NCI-H2227 treated with DMSO at 0.1 percent for 48 hours (cell line): ENCODE measurements at regions not wholly inside any gene's neighbourhood (a gene's known extent, or its start where the extent isn't known, plus 50 kb on each side); places are given as distances from the start of the nearest gene placed in this dataset.

Source experiments
- DNase-seq: peaks from one replicate; lab custom pipeline; 2025; lab: John Stamatoyannopoulos, UW

DNA sequence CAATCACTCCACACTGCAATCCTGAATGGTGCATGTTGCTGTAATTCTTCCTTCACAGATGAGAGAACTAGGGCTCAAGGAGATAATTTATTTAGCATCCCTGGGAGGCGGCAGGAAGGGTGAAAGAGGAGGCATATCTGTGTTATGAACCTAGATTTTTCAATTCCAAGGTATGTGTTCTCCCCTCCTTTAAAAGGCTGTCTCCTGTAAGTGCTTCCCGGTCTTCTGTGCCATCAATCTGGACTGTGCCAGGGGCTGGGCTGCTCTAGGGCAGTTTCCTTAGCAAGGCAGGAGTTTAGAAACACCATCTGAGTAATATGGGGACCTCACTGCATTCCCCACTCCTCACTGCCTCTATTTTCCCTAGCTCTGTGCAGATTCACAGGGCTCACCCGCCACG lies 185.0 kb downstream of the RFC3 start:
- no peak for DNase-seq

DNA sequence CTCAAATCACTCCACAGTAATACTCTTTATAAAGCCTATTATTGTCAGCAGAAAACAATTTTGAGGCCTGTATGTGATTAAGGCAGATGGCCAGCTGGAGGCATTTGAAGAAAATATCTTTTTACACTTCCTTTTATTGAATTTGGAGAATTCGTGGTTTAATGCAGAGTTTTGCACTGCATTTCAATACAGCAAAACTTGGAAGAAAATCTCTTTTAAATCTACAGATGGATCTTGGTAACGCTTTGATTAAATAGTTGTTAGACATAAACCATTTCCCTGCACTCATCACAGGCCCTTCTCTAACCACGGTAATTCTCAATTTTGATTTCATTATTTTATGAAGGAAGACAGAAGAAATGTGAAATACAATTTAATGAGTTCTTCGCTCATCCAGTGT lies 185.7 kb downstream of the RFC3 start:
- DNase-seq = no peak

DNA sequence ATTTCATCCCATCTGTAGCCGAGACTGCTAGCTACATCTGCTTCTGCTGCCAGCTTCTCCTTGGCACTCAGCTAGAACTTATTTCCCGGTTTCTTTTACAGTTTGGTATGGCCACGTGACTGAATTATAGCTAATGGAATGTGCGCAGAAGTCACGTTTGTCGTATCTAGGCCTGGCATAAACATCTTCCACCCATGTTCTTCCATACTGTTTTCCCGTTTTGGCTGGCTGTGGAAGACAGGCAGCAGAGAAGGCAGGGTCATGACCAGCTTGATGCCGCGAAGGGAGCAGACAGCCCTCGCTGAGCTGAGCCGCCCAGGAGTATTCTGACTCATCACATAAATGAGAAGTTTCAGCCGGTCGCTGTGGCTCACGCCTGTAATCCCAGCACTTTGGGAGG lies 186.7 kb downstream of the RFC3 start:
- no peak for DNase-seq

DNA sequence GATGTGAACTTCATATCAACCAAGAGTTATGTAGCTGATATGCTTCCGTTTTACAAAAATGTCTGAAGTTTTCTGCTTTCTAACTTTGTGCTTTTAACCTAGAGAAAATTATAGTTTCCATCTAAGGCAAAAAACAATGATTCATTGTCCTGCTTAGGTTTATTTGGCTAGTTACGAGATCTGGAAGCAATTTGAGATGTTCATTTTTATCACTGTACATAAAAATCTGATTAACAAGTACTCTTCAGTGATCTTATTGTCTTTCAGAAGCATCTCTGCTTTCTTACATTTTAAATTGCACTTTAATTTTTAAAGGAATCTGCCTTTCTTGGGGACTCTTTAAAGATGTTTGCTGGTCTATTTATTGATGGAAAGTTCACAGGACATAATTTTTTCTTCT lies 188.1 kb downstream of the RFC3 start:
- DNase-seq = no peak

DNA sequence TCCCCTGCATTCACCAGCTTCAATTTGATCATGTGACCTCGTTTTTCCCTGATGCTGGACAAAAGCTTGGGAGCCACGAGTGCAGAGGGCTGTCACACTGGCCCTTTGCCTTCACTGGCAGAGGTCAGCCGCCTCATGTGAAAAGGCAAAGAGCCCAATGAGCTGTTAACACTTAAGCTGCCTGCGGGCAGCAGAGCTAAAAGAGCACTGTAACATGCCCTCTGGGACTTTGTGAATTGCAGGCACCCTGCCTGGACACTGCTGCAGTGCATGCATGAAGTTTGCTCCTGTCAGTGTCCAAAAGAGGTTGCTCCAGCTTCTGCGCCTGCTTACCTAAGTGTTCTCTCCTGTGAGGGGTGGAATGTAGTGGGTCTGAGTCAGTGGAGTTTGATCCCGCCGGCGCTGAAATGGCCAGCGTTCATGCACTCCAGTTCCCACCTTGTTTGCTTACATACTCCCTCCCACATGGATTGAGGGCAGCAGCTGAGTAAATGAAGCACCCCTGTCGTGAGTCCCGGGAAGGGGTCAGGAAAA lies 193.7 kb downstream of the RFC3 start:
- no peak for DNase-seq

DNA sequence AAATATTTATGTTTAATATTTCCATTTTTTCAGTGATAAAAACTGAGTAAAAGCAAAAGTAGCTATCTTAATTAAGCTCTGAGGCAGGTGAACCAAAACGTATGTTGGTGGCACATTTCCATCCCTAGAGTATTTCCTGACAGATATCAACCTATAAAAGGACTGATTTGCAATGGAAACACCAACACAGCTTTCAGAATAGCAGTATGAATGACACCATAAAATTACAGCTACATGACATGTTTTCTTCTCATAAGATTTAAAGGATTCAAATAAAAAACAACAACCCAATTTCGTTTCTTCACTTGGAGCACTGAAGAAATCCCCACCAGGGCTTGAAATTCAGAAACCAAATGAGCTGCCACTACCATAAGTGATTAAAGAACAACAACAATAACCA lies 194.4 kb downstream of the RFC3 start:
- no peak for DNase-seq

DNA sequence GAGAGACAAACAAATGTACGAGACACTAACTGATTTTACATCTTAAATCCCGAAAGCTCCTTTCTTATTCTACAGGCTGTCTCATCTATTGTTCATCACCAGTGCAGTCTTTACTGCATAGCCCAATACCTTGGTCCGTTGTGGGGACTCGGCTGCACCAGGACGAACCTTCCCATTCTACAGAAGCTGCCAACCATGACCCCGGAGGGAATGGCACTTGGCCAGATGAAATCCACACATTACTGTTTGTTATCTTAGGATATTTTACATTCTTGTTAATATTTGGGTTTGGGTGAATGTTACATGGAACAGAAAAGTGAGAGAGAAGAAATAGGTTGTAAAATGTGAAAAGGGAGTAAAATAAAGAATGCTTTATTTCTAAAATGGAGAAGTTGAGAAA lies 195.1 kb downstream of the RFC3 start:
- DNase-seq = no peak

DNA sequence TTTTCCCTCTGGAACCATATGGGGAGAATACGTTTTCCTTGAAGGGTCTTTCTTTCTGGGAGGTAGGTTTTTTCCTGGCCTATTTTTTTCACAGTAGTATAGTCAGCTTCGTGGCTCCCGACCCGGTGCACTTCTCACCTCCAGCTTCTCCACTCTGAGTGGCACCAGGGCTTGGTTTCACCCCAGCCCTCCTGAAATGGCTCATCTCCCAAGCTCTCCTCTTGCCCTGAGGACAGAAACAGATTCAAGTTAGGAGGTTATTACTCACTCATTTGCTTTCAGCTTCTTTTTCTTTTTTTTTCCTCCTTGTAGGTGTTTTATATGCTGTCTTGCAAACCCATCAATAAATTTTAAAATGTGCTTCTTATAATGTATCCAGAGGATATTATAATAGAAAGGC lies 199.3 kb downstream of the RFC3 start:
- no peak for DNase-seq

DNA sequence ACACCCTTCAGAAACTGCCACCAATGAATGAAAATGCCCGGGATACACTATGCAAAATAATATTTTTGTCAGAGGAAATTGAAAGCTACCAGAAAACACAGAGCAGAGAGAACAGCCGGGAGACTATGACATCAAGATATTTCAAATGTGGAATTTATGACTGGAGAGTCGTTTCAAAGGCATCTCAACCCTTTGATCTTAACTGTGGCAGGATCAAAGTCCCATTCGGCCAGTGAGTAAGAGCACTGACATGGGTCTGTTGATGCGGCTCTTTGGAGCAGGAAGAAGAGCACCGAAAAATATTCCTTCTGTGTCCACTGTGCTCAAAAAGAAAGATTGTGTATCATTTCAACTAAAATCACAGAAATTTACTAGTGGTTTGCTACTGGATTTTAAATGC lies 201.9 kb downstream of the RFC3 start:
- DNase-seq = no peak

DNA sequence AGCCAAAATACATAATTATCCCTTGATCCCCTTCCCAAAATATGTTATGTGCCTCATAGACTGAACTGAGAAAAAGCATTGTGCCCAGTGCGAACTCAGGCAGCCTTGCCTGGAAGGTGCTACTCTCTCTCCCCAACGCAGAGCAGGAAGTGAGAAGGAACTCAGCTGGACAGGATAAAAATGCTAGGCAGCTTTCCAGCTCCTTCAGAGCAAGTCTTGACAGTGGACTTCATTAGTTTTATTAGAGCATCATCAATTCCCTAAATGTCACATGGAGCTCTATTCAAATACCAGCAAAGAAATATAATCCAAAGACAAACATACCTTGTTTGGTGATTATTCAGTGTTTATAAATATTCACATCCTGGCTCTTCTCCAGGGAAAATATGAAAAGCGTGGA lies 202.4 kb downstream of the RFC3 start:
- no peak for DNase-seq

DNA sequence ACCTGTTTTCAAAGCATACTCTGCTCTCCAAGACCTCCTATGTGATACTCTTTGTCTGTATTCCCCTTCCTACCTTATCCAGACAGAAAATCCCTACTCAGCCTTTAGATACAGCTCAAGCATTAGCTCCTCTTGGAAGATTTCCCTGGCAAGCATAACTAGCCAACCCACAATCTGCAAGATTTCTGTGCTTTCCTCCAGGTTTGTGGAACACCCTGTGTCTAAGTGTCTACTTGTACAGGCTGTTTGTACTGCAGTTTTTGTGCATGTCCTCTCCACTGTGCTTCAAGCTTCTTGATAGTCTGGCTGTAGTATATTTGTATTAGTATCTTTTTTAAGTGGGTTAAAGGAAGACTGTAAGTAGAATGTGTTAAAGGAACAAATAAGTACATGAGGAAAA lies 203.7 kb downstream of the RFC3 start:
- no peak for DNase-seq

DNA sequence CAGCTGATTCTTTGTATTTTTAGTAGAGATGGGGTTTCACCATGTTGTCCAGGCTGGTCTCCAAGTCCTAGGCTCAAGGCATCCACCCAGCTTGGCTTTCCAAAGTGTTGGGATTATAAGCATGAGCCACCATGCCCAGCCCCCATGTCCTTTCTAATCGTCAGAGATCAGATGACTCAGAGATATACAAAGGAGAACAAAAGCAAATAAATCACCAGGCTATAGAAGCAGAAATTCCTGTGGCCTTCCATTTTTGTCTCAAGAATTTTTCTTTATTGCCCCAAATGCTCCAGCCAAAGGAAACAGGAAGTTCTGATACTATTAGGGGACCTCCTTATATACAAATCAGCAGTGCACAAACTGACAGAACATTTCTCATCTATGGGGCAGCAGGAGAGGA lies 207.8 kb downstream of the RFC3 start:
- DNase-seq = no peak

DNA sequence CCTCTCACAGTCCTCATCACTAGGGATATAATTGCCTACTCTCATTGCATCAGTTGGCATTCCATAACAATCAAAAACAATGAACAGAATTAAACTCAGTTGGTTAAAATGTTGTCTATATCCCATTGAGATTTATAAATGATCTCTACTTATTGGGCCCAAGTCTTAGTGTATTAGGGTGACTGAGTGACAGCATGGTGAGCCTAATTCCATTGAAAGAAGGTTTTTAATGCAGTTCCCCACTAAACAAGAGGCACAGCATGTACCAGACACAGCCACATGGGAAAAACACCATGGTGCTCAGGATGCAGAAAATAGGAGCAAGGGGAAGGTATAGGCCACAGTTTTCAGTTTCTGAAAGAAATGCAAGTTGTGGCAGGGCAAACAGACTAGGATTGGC lies 208.4 kb downstream of the RFC3 start:
- DNase-seq = no peak

DNA sequence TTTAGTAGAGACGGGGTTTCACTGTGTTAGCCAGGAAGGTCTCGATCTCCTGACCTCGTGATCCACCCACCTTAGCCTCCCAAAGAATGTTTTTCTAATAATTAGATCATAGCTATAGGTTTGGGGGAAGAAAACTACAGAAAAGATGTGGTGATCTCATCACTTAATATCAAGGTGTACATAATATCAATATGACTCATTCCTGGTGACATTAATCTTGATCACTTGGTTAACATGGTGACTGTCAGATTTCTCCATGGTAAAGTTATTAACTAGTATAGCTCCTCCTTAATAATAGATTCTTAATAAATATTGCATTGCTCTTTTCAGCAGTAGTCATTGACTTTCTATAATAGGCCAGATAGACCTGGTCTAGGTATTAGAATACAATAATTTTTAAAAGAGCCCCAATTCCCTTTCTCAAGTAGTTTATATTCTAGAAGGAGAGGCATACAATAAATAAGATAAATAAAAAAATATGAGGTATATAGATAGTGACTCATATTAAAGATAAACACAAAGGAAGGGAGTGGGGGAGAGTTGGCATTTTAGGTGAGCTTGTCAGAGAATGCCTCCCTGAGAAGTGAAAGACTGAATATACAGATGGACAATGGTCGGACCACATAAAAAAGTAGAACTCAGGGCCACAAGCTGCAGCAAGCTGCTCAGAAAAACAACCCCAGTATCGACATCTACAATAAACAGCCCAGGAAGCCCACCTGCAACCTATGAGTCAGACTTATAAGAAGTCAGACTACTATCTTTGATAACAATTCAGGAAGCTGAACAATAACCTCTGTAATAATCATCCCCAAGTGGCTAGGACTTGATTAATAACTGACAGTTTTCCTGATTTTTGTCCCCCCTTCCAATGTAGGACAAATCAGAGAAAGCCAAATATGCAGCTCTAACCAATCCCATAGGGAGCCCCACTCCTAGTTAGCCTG lies 210.8 kb downstream of the RFC3 start:
- DNase-seq = no peak

DNA sequence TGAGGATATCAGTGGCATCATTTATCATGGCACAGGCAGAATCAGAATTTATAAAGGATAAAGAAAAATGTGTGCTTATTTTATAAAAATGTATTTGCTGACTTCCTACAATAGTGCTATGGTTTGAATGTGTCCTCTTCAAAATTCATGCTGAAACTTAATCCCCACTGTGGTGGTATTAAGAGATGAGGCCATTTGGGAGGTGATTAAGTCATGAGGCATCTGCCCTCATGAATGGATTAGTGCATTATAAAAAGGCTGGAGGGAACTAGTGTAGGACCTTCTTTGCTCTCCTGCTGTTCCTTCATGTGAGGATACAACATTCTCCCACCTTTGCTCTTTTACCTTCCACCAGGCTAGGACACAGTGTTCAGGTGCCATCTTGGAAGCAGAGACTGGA lies 212.8 kb downstream of the RFC3 start:
- no peak for DNase-seq

DNA sequence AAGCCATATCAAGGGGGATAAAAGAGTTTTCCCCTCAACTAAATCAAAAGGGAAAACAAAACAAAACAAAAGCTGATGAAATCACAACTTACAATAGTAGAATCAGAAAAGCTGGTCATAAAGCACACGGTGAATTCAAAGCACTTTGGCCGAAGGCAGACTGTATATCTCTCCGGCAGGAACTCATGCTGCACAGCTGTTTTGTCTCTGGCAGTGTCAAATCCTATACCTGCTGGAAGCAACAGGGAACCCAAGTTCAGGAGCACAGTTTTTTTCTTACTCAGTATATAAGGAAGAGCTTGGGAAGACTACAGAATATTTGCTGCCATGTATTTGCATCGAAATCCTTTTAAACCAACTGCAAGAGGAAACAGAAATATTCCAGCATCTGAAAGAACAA lies 213.7 kb downstream of the RFC3 start:
- no peak for DNase-seq

DNA sequence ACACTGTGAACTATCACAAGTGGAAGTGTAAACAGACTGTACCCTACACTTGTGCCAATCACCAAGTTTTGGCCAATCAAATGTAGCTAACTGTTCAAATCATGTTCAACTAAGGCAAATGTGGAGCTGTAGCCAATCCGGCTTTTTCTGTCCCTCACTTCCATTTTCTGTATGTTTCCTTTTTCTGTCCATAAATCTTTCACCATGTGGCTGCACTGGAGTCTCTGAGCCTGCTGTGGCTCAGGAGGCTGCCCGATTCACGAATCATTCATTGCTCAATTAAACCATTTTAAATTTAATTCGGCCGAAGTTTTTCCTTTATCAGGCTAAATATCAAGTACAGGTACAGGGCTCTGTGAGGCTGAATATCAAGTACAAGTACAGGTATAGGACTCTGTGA lies 216.5 kb downstream of the RFC3 start:
- no peak for DNase-seq

DNA sequence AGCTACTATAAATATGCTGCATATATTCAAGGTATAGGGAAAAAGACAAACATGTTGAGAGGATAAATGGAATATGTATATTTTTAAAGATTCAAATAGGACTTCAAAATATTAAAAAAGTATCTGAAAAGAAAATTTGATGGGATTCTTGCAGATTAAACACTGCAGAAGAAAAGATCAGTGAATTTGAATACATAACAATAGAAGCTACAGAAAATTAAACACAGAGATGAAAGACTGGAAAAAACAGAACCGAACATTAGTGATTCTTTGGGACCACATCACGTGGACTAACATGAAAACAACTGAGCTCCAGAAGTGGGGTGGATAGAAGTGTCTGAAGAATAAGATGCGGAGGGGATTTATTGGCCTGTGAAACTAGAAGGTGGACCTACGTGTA lies 217.2 kb downstream of the RFC3 start:
- DNase-seq = no peak

DNA sequence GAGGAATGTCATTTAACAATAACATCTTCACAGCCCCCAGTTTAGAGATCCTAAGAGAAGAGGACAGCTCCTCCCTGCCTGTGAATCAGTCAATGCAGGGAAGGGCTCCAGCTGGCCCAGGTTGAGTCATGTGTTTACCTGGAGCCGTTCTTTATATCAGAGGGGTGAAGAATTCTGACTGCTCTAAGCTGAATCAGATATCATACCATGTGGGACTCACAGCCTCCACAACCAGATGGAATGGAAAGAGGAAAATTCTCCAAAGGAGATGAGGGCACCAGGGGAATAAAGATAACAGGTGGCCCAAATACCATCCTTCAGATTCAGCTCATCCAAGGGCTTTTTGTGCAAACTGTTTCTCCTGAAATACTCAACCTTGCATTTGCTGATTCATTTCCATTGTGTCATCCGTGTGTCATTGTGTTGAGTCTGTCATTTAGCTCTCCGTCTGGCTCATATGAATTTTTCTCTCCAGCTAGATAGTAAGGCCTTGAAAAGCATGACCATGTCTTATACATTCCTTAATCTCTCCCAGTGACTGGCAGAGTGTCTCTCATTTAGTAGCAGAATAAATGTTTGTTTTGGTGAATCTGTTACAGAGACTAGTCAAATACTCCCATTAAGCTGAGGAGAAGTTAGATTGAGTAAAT lies 217.9 kb downstream of the RFC3 start:
- no peak for DNase-seq

DNA sequence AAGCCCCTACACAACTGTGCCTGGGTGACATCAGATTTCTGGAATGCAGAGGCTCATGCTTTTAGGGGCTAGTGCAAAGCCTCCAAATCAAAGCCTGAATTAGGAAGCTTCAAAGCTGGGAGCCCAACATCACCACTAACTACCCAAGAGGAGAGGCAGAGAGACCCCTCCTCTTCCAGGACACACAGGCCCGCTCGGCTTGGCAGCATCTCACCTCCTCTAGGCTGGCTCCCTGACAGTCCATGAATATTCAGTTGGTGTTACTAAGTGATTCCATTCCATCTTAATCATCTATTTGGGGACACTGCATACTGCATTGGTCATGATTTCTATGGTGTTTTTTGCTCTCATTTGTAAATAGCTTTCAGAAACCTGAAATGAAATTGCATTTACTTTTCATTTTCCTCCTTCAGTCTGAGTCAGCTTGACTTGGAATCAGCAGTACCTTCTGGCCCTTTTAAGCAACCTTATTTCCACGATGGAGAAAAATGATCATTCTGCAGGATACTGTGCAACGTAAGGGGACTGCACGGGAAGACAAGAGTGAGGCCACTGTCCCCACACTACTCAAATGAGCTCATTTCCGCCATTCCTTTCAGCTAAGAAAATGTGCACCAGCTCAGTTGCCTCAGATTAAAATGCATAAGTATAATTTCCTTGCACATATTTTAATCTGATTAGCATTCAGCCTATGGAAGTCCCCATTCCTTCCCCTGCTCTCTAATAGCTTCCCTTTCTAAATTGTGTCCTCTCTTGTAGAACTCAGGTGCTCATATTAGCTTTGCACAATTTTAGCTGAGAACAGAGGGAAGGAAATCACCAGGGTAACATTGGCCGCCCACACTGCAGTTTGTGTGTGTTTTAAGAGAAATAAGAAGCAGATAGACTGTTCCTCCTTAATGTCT lies 219.9 kb downstream of the RFC3 start:
- no peak for DNase-seq

DNA sequence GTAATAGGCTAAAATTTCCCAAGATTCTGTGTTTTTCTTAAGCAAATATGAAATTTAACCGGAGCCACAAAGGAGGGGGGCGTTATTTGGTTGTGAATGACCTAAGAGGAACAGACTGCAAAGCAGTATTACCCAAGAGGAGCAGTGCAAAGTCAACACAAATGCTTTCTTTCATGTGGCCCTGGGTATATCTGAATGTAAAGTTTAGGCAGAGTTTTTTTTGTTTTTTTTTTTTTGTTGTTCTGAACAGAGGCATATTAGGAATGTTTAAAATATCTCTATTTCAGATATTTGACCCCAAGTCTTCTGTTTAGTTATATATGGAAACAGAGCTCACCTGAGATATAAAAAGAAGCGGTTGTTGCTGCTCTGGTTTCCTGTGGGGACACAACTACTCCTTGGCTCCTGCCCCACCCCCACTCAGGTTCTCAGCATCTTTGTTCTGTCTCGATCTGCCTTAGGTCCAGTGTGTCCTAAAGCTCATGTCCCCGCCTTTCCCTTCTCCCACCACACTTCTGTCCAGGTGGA lies 220.7 kb downstream of the RFC3 start:
- DNase-seq = no peak

DNA sequence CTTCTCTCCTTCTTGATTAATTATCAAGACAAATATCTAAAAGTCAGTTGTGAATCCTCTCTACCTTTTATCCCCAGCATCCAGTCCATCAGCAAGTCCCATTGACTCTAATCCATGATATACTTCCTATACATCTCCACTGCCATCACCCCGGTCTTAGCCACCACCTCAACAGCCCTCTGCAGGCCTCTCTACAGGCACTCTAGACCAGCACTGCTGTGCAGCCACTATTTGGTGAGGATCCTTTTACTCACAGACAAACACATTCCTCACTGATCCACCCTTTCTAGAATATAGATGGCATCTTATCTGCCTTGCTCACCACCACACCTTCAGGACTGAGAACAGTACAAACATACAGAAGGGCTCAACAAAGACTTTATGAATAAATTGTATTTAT lies 221.7 kb downstream of the RFC3 start:
- no peak for DNase-seq
